HUES48 (cell line): ENCODE measurements at regions not wholly inside any gene's neighbourhood (a gene's known extent, or its start where the extent isn't known, plus 50 kb on each side); places are given as distances from the start of the nearest gene placed in this dataset.

Experiments used
- H3K27ac ChIP-seq: one replicate; pipeline ENCODE4 v1.7.0; 2013; ENCODE audit warnings: low read depth, low read length, inconsistent platforms
- H3K27me3 ChIP-seq: 2 replicates; pipeline ENCODE4 v1.6.1; 2013; ENCODE audit warnings: mild to moderate bottlenecking, low read length; ENCODE audit not compliant: control insufficient read depth, insufficient read depth
- H3K36me3 ChIP-seq: 2 replicates; pipeline ENCODE4 v1.6.1; 2013; ENCODE audit warnings: low read length; ENCODE audit not compliant: control insufficient read depth, insufficient read depth
- H3K4me1 ChIP-seq: 2 replicates; pipeline ENCODE4 v1.6.1; 2013; ENCODE audit warnings: mild to moderate bottlenecking, low read length; ENCODE audit not compliant: control insufficient read depth, insufficient read depth
- H3K4me3 ChIP-seq: 2 replicates; pipeline ENCODE4 v1.5.1; 2013; ENCODE audit warnings: mild to moderate bottlenecking, low read depth, low read length
- H3K9ac ChIP-seq: 2 replicates; pipeline ENCODE4 v1.6.1; 2013; ENCODE audit warnings: mild to moderate bottlenecking, low read depth, low read length, moderate library complexity
- H3K9me3 ChIP-seq: 2 replicates; pipeline ENCODE4 v1.6.1; 2013; ENCODE audit warnings: low read length; ENCODE audit not compliant: control insufficient read depth, insufficient read depth

- Histone ChIP-seq H3K4me1 (no peaks in the 10 kb centered on the region), H3K27me3 (no peaks in the 10 kb centered on the region), H3K27ac (no peak overlapping the region), H3K9me3 (no peaks in the 10 kb centered on the region), H3K4me3 (no peak overlapping the region), H3K9ac (no peak overlapping the region), H3K36me3 (no peaks in the 10 kb centered on the region)
Measured at GRCh38 chr21:43305336-43305665, 121.6 kb downstream of the SIK1 start.

GRCh38 chr21:43304621-43305335, 122.2 kb downstream of the SIK1 start:
- Histone ChIP-seq H3K4me3 (no peak overlapping the region), H3K36me3 (no peaks in the 10 kb centered on the region), H3K9ac (no peak overlapping the region), H3K4me1 (no peaks in the 10 kb centered on the region), H3K27me3 (no peaks in the 10 kb centered on the region), H3K9me3 (no peaks in the 10 kb centered on the region), H3K27ac (no peak overlapping the region)

GRCh38 chr21:43304206-43304605, 122.7 kb downstream of the SIK1 start:
- Histone ChIP-seq H3K4me3 (no peak overlapping the region), H3K9me3 (no peaks in the 10 kb centered on the region), H3K27me3 (no peaks in the 10 kb centered on the region), H3K4me1 (no peaks in the 10 kb centered on the region), H3K27ac (no peak overlapping the region), H3K36me3 (no peaks in the 10 kb centered on the region), H3K9ac (no peak overlapping the region)

GRCh38 chr21:43303275-43304178, 123.4 kb downstream of the SIK1 start:
- Histone ChIP-seq H3K27ac (no peak overlapping the region), H3K27me3 (no peaks in the 10 kb centered on the region), H3K4me3 (no peak overlapping the region), H3K36me3 (no peaks in the 10 kb centered on the region), H3K9me3 (no peaks in the 10 kb centered on the region), H3K4me1 (no peaks in the 10 kb centered on the region), H3K9ac (no peak overlapping the region)

- H3K9me3 ChIP-seq = no peaks in the 10 kb centered on the region
- no peak overlapping the region for H3K27ac ChIP-seq
- no peaks in the 10 kb centered on the region for H3K4me1 ChIP-seq
- H3K27me3 ChIP-seq = no peaks in the 10 kb centered on the region
- H3K4me3 ChIP-seq = no peak overlapping the region
- no peak overlapping the region for H3K9ac ChIP-seq
- H3K36me3 ChIP-seq = no peaks in the 10 kb centered on the region
Measured at GRCh38 chr21:43302769-43303168, 124.2 kb downstream of the SIK1 start.

- Histone ChIP-seq H3K9me3 (no peaks in the 10 kb centered on the region), H3K4me1 (no peaks in the 10 kb centered on the region), H3K27ac (no peak overlapping the region), H3K4me3 (no peak overlapping the region), H3K27me3 (no peaks in the 10 kb centered on the region), H3K9ac (no peak overlapping the region), H3K36me3 (no peaks in the 10 kb centered on the region)
Measured at GRCh38 chr21:43302062-43302700, 124.8 kb downstream of the SIK1 start.

- no peak overlapping the region for H3K9ac ChIP-seq
- no peaks in the 10 kb centered on the region for H3K36me3 ChIP-seq
- no peaks in the 10 kb centered on the region for H3K4me1 ChIP-seq
- H3K27ac ChIP-seq = no peak overlapping the region
- no peak overlapping the region for H3K4me3 ChIP-seq
- H3K27me3 ChIP-seq = no peaks in the 10 kb centered on the region
- H3K9me3 ChIP-seq = no peaks in the 10 kb centered on the region
Measured at GRCh38 chr21:43301409-43302061, 125.4 kb downstream of the SIK1 start.

- H3K4me3 ChIP-seq = no peak overlapping the region
- H3K4me1 ChIP-seq = no peaks in the 10 kb centered on the region
- no peak overlapping the region for H3K9ac ChIP-seq
- no peaks in the 10 kb centered on the region for H3K27me3 ChIP-seq
- no peaks in the 10 kb centered on the region for H3K36me3 ChIP-seq
- H3K27ac ChIP-seq = no peak overlapping the region
- H3K9me3 ChIP-seq = no peaks in the 10 kb centered on the region
Measured at GRCh38 chr21:43300496-43301408, 126.2 kb downstream of the SIK1 start.

GRCh38 chr21:43299441-43300277, 127.3 kb downstream of the SIK1 start:
- Histone ChIP-seq H3K4me3 (no peak overlapping the region), H3K9ac (no peak overlapping the region), H3K27me3 (no peaks in the 10 kb centered on the region)

More at GRCh38 chr21:43299441-43300277, 127.3 kb downstream of the SIK1 start:
- Histone ChIP-seq H3K9me3 (no peaks in the 10 kb centered on the region), H3K27ac (no peak overlapping the region), H3K4me1 (no peaks in the 10 kb centered on the region), H3K36me3 (no peaks in the 10 kb centered on the region)
